ENCODE measurements at regions not wholly inside any gene's neighbourhood (a gene's known extent, or its start where the extent isn't known, plus 50 kb on each side); places are given as distances from the start of the nearest gene placed in this dataset.

GRCh38 chrX:6432226-6432625, 102.7 kb downstream of the VCX3A start:
- TF ChIP-seq CTCF (conservative IDR thresholded peaks at IDR 0.05) (no peak), EZH2 (IDR thresholded peaks at IDR 0.05; ENCODE audit: low read depth) (no peak)
